Neural progenitor cell (in vitro differentiated cells): ENCODE measurements at regions not wholly inside any gene's neighbourhood (a gene's known extent, or its start where the extent isn't known, plus 50 kb on each side); places are given as distances from the start of the nearest gene placed in this dataset.
A peak's percentile ranks its signal among the peaks of the same experiment; 100 is the strongest.

Source experiments
- DNase-seq: peaks from one replicate; pipeline ENCODE4 v3.0.0-alpha.2; 2016; ENCODE audit warnings: low spot score
- H2AFZ ChIP-seq: fragments of 200-600 bp; sonication (generic); replicated peaks from 2 replicates; pipeline ENCODE4 v1.6.1; 2016; ENCODE audit warnings: antibody characterized with exemption
- H3F3A ChIP-seq: fragments of 200-600 bp; sonication (generic); 2 replicates; pipeline ENCODE4 v1.6.1; 2016; ENCODE audit warnings: antibody characterized with exemption, low read depth
- H3K27ac ChIP-seq: fragments of 200-600 bp; sonication (generic); 2 replicates; pipeline ENCODE4 v1.5.1; 2016; ENCODE audit warnings: mild to moderate bottlenecking
- H3K27me3 ChIP-seq: fragments of 200-600 bp; sonication (generic); 2 replicates; pipeline ENCODE4 v1.6.1; 2016; ENCODE audit warnings: mild to moderate bottlenecking, moderate library complexity
- H3K36me3 ChIP-seq: fragments of 200-600 bp; sonication (generic); 2 replicates; pipeline ENCODE4 v1.5.1; 2016
- H3K4me1 ChIP-seq: fragments of 200-600 bp; sonication (generic); 2 replicates; pipeline ENCODE4 v1.6.1; 2016; ENCODE audit warnings: mixed run types
- H3K4me2 ChIP-seq: fragments of 200-600 bp; sonication (generic); 2 replicates; pipeline ENCODE4 v1.6.1; 2016
- H3K4me3 ChIP-seq: fragments of 200-600 bp; sonication (generic); 2 replicates; pipeline ENCODE4 v1.5.1; 2016
- H3K79me2 ChIP-seq: fragments of 200-600 bp; sonication (generic); 2 replicates; pipeline ENCODE4 v1.6.1; 2016; ENCODE audit warnings: low read depth
- H3K9ac ChIP-seq: fragments of 200-600 bp; sonication (generic); 2 replicates; pipeline ENCODE4 v1.6.1; 2016
- H3K9me3 ChIP-seq: fragments of 200-600 bp; sonication (generic); 2 replicates; pipeline ENCODE4 v1.5.1; 2016; ENCODE audit warnings: low read depth
- H4K20me1 ChIP-seq: fragments of 200-600 bp; sonication (generic); 2 replicates; pipeline ENCODE4 v1.6.1; 2016; ENCODE audit warnings: low read depth
- H3K27ac Mint-ChIP-seq: 3 replicates; pipeline ENCODE4 v1.8.0; 2021; ENCODE audit warnings: mixed read lengths
- H3K27me3 Mint-ChIP-seq: 2 replicates; pipeline ENCODE4 v1.8.0; 2022; ENCODE audit warnings: low read depth, mild to moderate bottlenecking, inconsistent platforms, moderate library complexity, mixed read lengths; ENCODE audit not compliant: insufficient read depth
- H3K36me3 Mint-ChIP-seq: 3 replicates; pipeline ENCODE4 v1.8.0; 2021; ENCODE audit warnings: mixed read lengths
- H3K4me1 Mint-ChIP-seq: 3 replicates; pipeline ENCODE4 v1.8.0; 2021; ENCODE audit warnings: mixed read lengths
- H3K4me3 Mint-ChIP-seq: 3 replicates; pipeline ENCODE4 v1.8.0; 2021; ENCODE audit warnings: mild to moderate bottlenecking, moderate library complexity, mixed read lengths
- H3K9me3 Mint-ChIP-seq: 3 replicates; pipeline ENCODE4 v1.8.0; 2020; ENCODE audit warnings: mixed read lengths
- CTCF ChIP-seq: fragments of 200-600 bp; sonication (generic); IDR thresholded peaks from 2 replicates; pipeline ENCODE4 v1.5.1; 2017; ENCODE audit warnings: antibody characterized with exemption, mild to moderate bottlenecking
- EZH2 ChIP-seq: fragments of 200-600 bp; sonication (generic); IDR thresholded peaks from 2 replicates; pipeline ENCODE4 v1.6.1; 2017; ENCODE audit warnings: antibody characterized with exemption, mild to moderate bottlenecking, moderate library complexity
- EZH2phosphoT487 ChIP-seq: fragments of 200-600 bp; sonication (generic); IDR thresholded peaks from 2 replicates; pipeline ENCODE4 v1.6.1; 2017; ENCODE audit warnings: antibody characterized with exemption

GRCh38 chr2:220915092-220915623, 656.9 kb downstream of the EPHA4 start:
- no peak for DNase-seq
- no peak overlapping the region for H2AFZ ChIP-seq
- peaks cover 4% of the 10 kb centered on the region for H3K27me3 Mint-ChIP-seq
- H3K4me1 ChIP-seq = no peaks in the 10 kb centered on the region
- no peaks in the 10 kb centered on the region for H3K27me3 ChIP-seq
- H3K79me2 ChIP-seq = no peaks in the 10 kb centered on the region
- no peaks in the 10 kb centered on the region for H4K20me1 ChIP-seq
- H3K4me3 Mint-ChIP-seq = no peak overlapping the region
- H3K4me1 Mint-ChIP-seq = peaks cover 16% of the 10 kb centered on the region
- H3K4me3 ChIP-seq = no peak overlapping the region
- no peaks in the 10 kb centered on the region for H3F3A ChIP-seq
- H3K9me3 ChIP-seq = no peaks in the 10 kb centered on the region
- no peak overlapping the region for H3K27ac ChIP-seq
- peak overlapping the region; percentile 23 for H3K27ac Mint-ChIP-seq
- no peaks in the 10 kb centered on the region for H3K36me3 ChIP-seq
- no peak for TF ChIP-seq CTCF
- TF ChIP-seq EZH2phosphoT487 = no peak
- TF ChIP-seq EZH2 = no peak
- no peak overlapping the region for H3K4me2 ChIP-seq
- no peaks in the 10 kb centered on the region for H3K9me3 Mint-ChIP-seq
- H3K9ac ChIP-seq = no peak overlapping the region
- no peaks in the 10 kb centered on the region for H3K36me3 Mint-ChIP-seq

GRCh38 chr2:220916931-220917330, 655.2 kb downstream of the EPHA4 start:
- H3K4me3 Mint-ChIP-seq = no peak overlapping the region
- Histone ChIP-seq H3K4me3 (no peak overlapping the region), H3K27ac (no peak overlapping the region), H4K20me1 (no peaks in the 10 kb centered on the region), H3K4me1 (no peaks in the 10 kb centered on the region), H3K27me3 (no peaks in the 10 kb centered on the region), H3K79me2 (no peaks in the 10 kb centered on the region), H3K4me2 (no peak overlapping the region), H3F3A (no peaks in the 10 kb centered on the region), H2AFZ (no peak overlapping the region), H3K36me3 (no peaks in the 10 kb centered on the region), H3K9ac (no peak overlapping the region), H3K9me3 (no peaks in the 10 kb centered on the region)
- no peak overlapping the region for H3K27ac Mint-ChIP-seq
- peaks cover 4% of the 10 kb centered on the region for H3K27me3 Mint-ChIP-seq
- no peak for TF ChIP-seq EZH2
- no peak for TF ChIP-seq EZH2phosphoT487
- no peak for TF ChIP-seq CTCF
- DNase-seq = no peak
- H3K4me1 Mint-ChIP-seq = peaks cover 16% of the 10 kb centered on the region
- no peaks in the 10 kb centered on the region for H3K9me3 Mint-ChIP-seq
- H3K36me3 Mint-ChIP-seq = no peaks in the 10 kb centered on the region

- no peak overlapping the region for H3K4me2 ChIP-seq
- Mint-ChIP-seq H3K9me3 (peaks cover 30% of the 10 kb centered on the region), H3K27me3 (no peaks in the 10 kb centered on the region), H3K4me1 (no peaks in the 10 kb centered on the region), H3K27ac (no peak overlapping the region), H3K36me3 (peaks cover 8% of the 10 kb centered on the region), H3K4me3 (no peak overlapping the region)
- H3K9ac ChIP-seq = no peak overlapping the region
- H3F3A ChIP-seq = no peaks in the 10 kb centered on the region
- no peaks in the 10 kb centered on the region for H3K4me1 ChIP-seq
- H3K36me3 ChIP-seq = no peaks in the 10 kb centered on the region
- H3K27ac ChIP-seq = no peak overlapping the region
- no peaks in the 10 kb centered on the region for H4K20me1 ChIP-seq
- no peaks in the 10 kb centered on the region for H3K9me3 ChIP-seq
- H2AFZ ChIP-seq = no peak overlapping the region
- no peaks in the 10 kb centered on the region for H3K27me3 ChIP-seq
- no peaks in the 10 kb centered on the region for H3K79me2 ChIP-seq
- TF ChIP-seq EZH2phosphoT487 (no peak), CTCF (no peak), EZH2 (no peak)
- DNase-seq = no peak
- no peak overlapping the region for H3K4me3 ChIP-seq
These were observed 641.6 kb downstream of the EPHA4 start for GRCh38 chr2:220930271-220931076.
